Karpas-422 (cell line): ENCODE measurements at regions not wholly inside any gene's neighbourhood (a gene's known extent, or its start where the extent isn't known, plus 50 kb on each side); places are given as distances from the start of the nearest gene placed in this dataset.

ENCODE experiments used
- DNase-seq: peaks from one replicate; pipeline ENCODE4 v3.0.0-alpha.2; 2015
- H2AFZ ChIP-seq: fragments of 200-600 bp; sonication (generic); 2 replicates; pipeline ENCODE4 v1.6.1; 2014; ENCODE audit warnings: antibody characterized with exemption, low read length, mixed read lengths
- H3K27ac ChIP-seq: fragments of 200-600 bp; sonication (generic); 2 replicates; pipeline ENCODE4 v1.5.1; 2014; ENCODE audit warnings: mild to moderate bottlenecking, low read length, moderate library complexity
- H3K27me3 ChIP-seq: fragments of 200-600 bp; sonication (generic); 2 replicates; pipeline ENCODE4 v1.6.1; 2014; ENCODE audit warnings: low read length, mixed read lengths
- H3K36me3 ChIP-seq: fragments of 200-600 bp; sonication (generic); 2 replicates; pipeline ENCODE4 v1.6.1; 2014; ENCODE audit warnings: low read length, mixed read lengths; ENCODE audit not compliant: insufficient read depth
- H3K4me1 ChIP-seq: fragments of 200-600 bp; sonication (generic); 2 replicates; pipeline ENCODE4 v1.6.1; 2014; ENCODE audit warnings: mild to moderate bottlenecking, low read length, mixed read lengths
- H3K4me2 ChIP-seq: fragments of 200-600 bp; sonication (generic); 2 replicates; pipeline ENCODE4 v1.6.1; 2014; ENCODE audit warnings: low read length, low read depth, mild to moderate bottlenecking; ENCODE audit not compliant: poor library complexity, severe bottlenecking
- H3K4me3 ChIP-seq: fragments of 200-600 bp; sonication (generic); 2 replicates; pipeline ENCODE4 v1.5.1; 2014; ENCODE audit warnings: mild to moderate bottlenecking, antibody characterized with exemption, low read length, mixed read lengths
- H3K79me2 ChIP-seq: fragments of 200-600 bp; sonication (generic); 2 replicates; pipeline ENCODE4 v1.6.1; 2014; ENCODE audit warnings: mild to moderate bottlenecking, low read length, mixed read lengths
- H3K9ac ChIP-seq: fragments of 200-600 bp; sonication (generic); 2 replicates; pipeline ENCODE4 v1.6.0; 2014; ENCODE audit warnings: low read length
- H3K9me2 ChIP-seq: fragments of 200-600 bp; sonication (generic), shearing (Covaris generic); replicated peaks from 2 replicates; pipeline ENCODE4 v1.6.0; 2014; ENCODE audit warnings: mild to moderate bottlenecking, low read length, moderate library complexity; ENCODE audit not compliant: insufficient read depth
- H3K9me3 ChIP-seq: fragments of 300-700, 200-600 bp; sonication (generic); 2 replicates; pipeline ENCODE4 v1.6.1; 2014; ENCODE audit warnings: low read length, mixed read lengths
- H4K20me1 ChIP-seq: fragments of 200-600 bp; sonication (generic); 2 replicates; pipeline ENCODE4 v1.6.1; 2014; ENCODE audit warnings: mild to moderate bottlenecking, antibody characterized with exemption, low read length, low read depth; ENCODE audit not compliant: insufficient read depth

GRCh38 chr11:119903821-119904220 lies 174.8 kb upstream of the NECTIN1 start:
- Histone ChIP-seq H3K36me3 (no peaks in the 10 kb centered on the region), H3K9me3 (no peaks in the 10 kb centered on the region), H4K20me1 (no peaks in the 10 kb centered on the region), H3K79me2 (no peaks in the 10 kb centered on the region), H3K4me2 (no peak overlapping the region), H3K27me3 (no peaks in the 10 kb centered on the region), H3K9ac (no peak overlapping the region), H2AFZ (no peak overlapping the region), H3K4me3 (no peak overlapping the region), H3K4me1 (no peaks in the 10 kb centered on the region), H3K27ac (no peak overlapping the region), H3K9me2 (no peaks in the 10 kb centered on the region)
- DNase-seq: no peak

DNA sequence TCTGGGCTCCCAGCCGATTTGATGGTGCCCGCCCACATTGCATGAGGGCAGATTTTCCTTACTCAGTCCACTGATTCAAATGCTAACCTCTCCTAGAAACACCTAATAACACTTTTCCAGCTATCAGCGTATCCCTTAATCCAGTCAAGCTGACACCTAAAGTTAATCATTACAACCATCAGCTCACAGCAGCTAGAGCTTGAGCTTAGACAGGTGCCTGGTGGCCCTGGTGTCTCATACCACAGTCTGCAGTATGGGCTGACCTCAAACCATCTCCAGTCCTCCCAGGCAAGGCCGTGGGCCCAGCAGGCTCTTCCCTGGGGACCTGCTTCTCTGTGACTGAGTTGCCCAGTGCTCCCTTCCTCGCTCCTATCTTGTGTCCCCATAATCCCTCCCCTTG lies 174.4 kb upstream of the NECTIN1 start:
- H2AFZ ChIP-seq: no peak overlapping the region
- H3K79me2 ChIP-seq: no peaks in the 10 kb centered on the region
- no peaks in the 10 kb centered on the region for H3K27me3 ChIP-seq
- no peak for DNase-seq
- H3K4me3 ChIP-seq: no peak overlapping the region
- H3K9me3 ChIP-seq: no peaks in the 10 kb centered on the region
- no peak overlapping the region for H3K27ac ChIP-seq
- no peak overlapping the region for H3K4me2 ChIP-seq
- no peaks in the 10 kb centered on the region for H3K36me3 ChIP-seq
- no peaks in the 10 kb centered on the region for H3K4me1 ChIP-seq
- H3K9me2 ChIP-seq: no peaks in the 10 kb centered on the region
- no peak overlapping the region for H3K9ac ChIP-seq
- H4K20me1 ChIP-seq: no peaks in the 10 kb centered on the region

GRCh38 chr11:119902656-119903231 lies 173.7 kb upstream of the NECTIN1 start:
- H4K20me1 ChIP-seq: no peaks in the 10 kb centered on the region
- no peaks in the 10 kb centered on the region for H3K4me1 ChIP-seq
- no peaks in the 10 kb centered on the region for H3K36me3 ChIP-seq
- H2AFZ ChIP-seq: no peak overlapping the region
- no peaks in the 10 kb centered on the region for H3K79me2 ChIP-seq
- no peak for DNase-seq
- H3K9me3 ChIP-seq: no peaks in the 10 kb centered on the region
- no peaks in the 10 kb centered on the region for H3K9me2 ChIP-seq
- 0 out of 2 replicates have a peak overlapping the region, but pooled peaks have one; percentile 3 for H3K4me3 ChIP-seq
- H3K9ac ChIP-seq: peak overlapping the region; percentile 27
- H3K27me3 ChIP-seq: no peaks in the 10 kb centered on the region
- no peak overlapping the region for H3K27ac ChIP-seq
- H3K4me2 ChIP-seq: peak overlapping the region; percentile 3

DNA sequence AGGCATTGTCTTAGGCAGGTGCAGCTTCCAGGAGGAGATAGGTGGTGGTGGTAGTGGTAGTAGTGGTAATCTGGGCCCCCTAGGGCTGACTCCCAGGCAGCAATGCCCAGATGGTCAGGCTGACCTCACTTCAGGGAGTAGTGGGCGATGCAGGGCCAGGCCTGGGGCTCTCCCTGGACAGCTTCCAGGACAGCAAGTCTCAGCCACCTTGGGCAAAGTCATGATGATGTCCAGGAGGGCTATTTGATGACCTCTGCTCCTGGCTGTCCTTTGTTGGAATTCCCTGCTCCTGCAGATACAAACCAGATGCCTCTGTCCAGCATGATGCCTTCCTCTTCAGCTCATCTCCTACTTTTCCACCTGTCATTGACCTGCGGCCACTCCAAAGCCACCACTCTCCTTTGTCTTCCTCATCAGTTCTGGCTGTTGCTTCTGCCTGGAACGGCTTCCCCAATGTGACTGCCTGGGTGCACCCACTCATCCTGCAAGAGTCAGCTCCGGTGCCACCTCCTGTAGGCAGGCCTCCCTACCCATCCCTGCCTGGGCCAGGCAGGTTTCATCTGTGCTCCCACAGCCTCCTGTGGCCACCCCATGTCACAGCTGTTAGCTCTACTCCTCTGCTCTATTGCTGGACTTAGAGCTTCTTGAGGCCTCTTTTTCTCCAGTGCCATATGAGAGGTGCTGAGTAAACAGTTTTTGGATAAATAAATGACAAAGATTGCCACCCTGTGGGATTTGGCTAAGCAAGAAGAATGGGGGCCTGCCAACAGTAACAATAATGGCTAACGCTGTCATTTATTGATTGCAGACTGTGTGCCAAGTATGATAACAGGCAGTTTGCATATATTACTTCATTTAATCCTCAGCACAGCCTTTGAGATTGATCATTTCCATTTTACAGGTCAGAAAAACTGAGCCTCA lies 172.9 kb upstream of the NECTIN1 start:
- Histone ChIP-seq H3K4me3 (0 out of 2 replicates have a peak overlapping the region, but pooled peaks have one; percentile 3), H2AFZ (no peak overlapping the region), H3K9me3 (no peaks in the 10 kb centered on the region), H3K9ac (peak overlapping the region; percentile 27), H3K9me2 (no peaks in the 10 kb centered on the region), H3K27ac (no peak overlapping the region), H3K36me3 (no peaks in the 10 kb centered on the region), H4K20me1 (no peaks in the 10 kb centered on the region), H3K79me2 (no peaks in the 10 kb centered on the region), H3K4me2 (peak overlapping the region; percentile 3), H3K4me1 (no peaks in the 10 kb centered on the region), H3K27me3 (no peaks in the 10 kb centered on the region)
- no peak for DNase-seq

DNA sequence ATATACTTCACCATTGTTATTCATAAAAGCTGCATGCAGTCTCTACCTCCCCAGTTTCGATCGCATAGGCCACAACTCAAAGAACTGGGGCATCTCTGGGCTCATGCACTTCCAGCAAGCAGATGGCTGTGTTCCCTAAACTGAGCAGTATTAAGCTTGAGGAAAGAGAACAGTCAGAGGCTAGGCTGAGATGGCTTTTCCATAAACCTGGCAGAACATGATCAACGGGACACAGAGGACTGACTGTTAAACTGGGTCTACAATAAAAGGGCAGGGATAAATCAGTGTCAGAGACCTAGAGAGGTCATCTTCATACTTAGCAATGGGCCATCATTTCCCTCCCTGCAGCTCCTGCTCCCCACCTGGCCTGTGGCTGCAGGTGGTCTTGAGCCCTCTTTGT lies 171.0 kb upstream of the NECTIN1 start:
- no peaks in the 10 kb centered on the region for H4K20me1 ChIP-seq
- no peaks in the 10 kb centered on the region for H3K36me3 ChIP-seq
- H3K9me2 ChIP-seq: no peaks in the 10 kb centered on the region
- no peaks in the 10 kb centered on the region for H3K27me3 ChIP-seq
- H3K9me3 ChIP-seq: no peaks in the 10 kb centered on the region
- H3K27ac ChIP-seq: no peak overlapping the region
- H3K9ac ChIP-seq: no peak overlapping the region
- DNase-seq: no peak
- no peaks in the 10 kb centered on the region for H3K79me2 ChIP-seq
- H3K4me3 ChIP-seq: no peak overlapping the region
- H2AFZ ChIP-seq: no peak overlapping the region
- H3K4me2 ChIP-seq: no peak overlapping the region
- peaks cover 5% of the 10 kb centered on the region for H3K4me1 ChIP-seq

GRCh38 chr11:119897576-119897975 lies 168.6 kb upstream of the NECTIN1 start:
- no peak overlapping the region for H2AFZ ChIP-seq
- H4K20me1 ChIP-seq: no peaks in the 10 kb centered on the region
- H3K9ac ChIP-seq: no peak overlapping the region
- H3K4me3 ChIP-seq: no peak overlapping the region
- no peaks in the 10 kb centered on the region for H3K27me3 ChIP-seq
- no peak overlapping the region for H3K4me2 ChIP-seq
- H3K4me1 ChIP-seq: peaks cover 5% of the 10 kb centered on the region
- H3K36me3 ChIP-seq: no peaks in the 10 kb centered on the region
- DNase-seq: no peak
- no peak overlapping the region for H3K27ac ChIP-seq
- H3K9me3 ChIP-seq: no peaks in the 10 kb centered on the region
- no peaks in the 10 kb centered on the region for H3K79me2 ChIP-seq
- H3K9me2 ChIP-seq: no peaks in the 10 kb centered on the region

- Histone ChIP-seq H3K4me3 (no peak overlapping the region), H3K27me3 (no peaks in the 10 kb centered on the region), H4K20me1 (no peaks in the 10 kb centered on the region), H3K4me1 (peaks cover 5% of the 10 kb centered on the region), H3K36me3 (no peaks in the 10 kb centered on the region), H3K27ac (no peak overlapping the region), H3K9me3 (no peaks in the 10 kb centered on the region), H3K4me2 (no peak overlapping the region), H3K9ac (no peak overlapping the region), H3K79me2 (no peaks in the 10 kb centered on the region), H3K9me2 (no peaks in the 10 kb centered on the region), H2AFZ (no peak overlapping the region)
- DNase-seq: no peak
These were observed 168.0 kb upstream of the NECTIN1 start for GRCh38 chr11:119897046-119897440.

DNA sequence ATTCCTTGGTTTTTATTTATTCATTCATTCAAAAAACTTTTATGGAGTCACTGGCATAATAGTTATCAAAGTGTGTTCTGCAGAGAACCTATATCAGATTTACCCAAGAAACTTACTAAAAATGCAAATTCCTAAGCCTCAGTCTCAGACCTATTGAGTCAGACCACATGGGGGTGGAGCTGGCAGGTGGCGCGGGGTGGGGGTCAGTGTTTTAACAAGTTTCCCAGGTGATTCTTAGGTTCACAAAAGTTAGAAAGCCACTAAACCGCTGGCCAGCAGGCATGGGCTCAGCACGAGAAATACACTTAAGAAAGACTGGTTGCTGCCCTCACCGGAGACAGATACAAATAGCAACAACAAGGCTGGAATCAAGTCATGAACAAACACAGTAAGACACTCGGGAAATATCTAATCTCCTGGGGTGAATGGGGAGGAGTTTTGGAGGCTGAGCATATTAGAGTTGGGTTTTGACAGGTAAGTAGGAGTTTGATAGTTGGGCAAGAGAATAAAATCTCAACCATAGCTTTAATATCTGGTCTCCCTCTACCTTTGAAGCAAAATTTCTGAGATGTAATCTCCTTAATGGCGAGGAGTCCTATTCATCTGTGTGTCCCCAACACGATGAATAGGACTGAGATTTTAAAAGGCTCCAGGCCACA lies 167.5 kb upstream of the NECTIN1 start:
- Histone ChIP-seq H3K9ac (no peak overlapping the region), H3K36me3 (no peaks in the 10 kb centered on the region), H3K27me3 (no peaks in the 10 kb centered on the region), H3K79me2 (no peaks in the 10 kb centered on the region), H3K4me2 (no peak overlapping the region), H3K9me3 (no peaks in the 10 kb centered on the region), H2AFZ (no peak overlapping the region), H4K20me1 (no peaks in the 10 kb centered on the region), H3K27ac (no peak overlapping the region), H3K4me3 (no peak overlapping the region), H3K9me2 (no peaks in the 10 kb centered on the region), H3K4me1 (peaks cover 5% of the 10 kb centered on the region)
- DNase-seq: no peak
